Activated CD4-positive, alpha-beta T cell treated with anti-CD3 and anti-CD28 coated beads for 36 hours (primary cell): ENCODE measurements at regions not wholly inside any gene's neighbourhood (a gene's known extent, or its start where the extent isn't known, plus 50 kb on each side); places are given as distances from the start of the nearest gene placed in this dataset.
"Not testable (repeated sequence)": the region's sequence is repeated elsewhere in the genome, so short reads cannot be mapped to it uniquely, and the experiment has no call there.

Experiments used
- ATAC-seq: fragments of 200-7000 bp; cut with Tn5 transposase; one replicate; pipeline ENCODE4 v1.10.0; 2021; ENCODE audit warnings: mild to moderate bottlenecking, moderate library complexity
- CTCF ChIA-PET: fragments of 350-600 bp; sonication (Branson Sonifier 250); formaldehyde crosslinking; loops from one replicate; lab custom pipeline; 2021; ENCODE audit warnings: antibody characterized with exemption; lab: Charles Lee
- POLR2A ChIA-PET: fragments of 350-600 bp; sonication (Branson Sonifier 250); formaldehyde crosslinking; loops from one replicate; lab custom pipeline; 2021; ENCODE audit warnings: antibody characterized with exemption, inconsistent platforms; lab: Charles Lee
- DNase-seq: peaks from one replicate; pipeline ENCODE4 v3.0.0-alpha.2; 2020
- H3K27ac Mint-ChIP-seq: one replicate; pipeline ENCODE4 v1.8.0; 2021; ENCODE audit warnings: mixed read lengths
- H3K27me3 Mint-ChIP-seq: one replicate; pipeline ENCODE4 v1.8.0; 2021; ENCODE audit warnings: mixed read lengths
- H3K36me3 Mint-ChIP-seq: one replicate; pipeline ENCODE4 v1.8.0; 2021; ENCODE audit warnings: low read depth, mixed read lengths
- H3K4me1 Mint-ChIP-seq: one replicate; pipeline ENCODE4 v1.8.0; 2021; ENCODE audit warnings: mixed read lengths
- H3K4me3 Mint-ChIP-seq: one replicate; pipeline ENCODE4 v1.8.0; 2021; ENCODE audit warnings: mild to moderate bottlenecking, moderate library complexity, mixed read lengths
- H3K9me3 Mint-ChIP-seq: one replicate; pipeline ENCODE4 v1.8.0; 2021; ENCODE audit warnings: low read depth, mixed read lengths
- intact Hi-C, 2 experiments: fragments of 100-400 bp; cut with DNase I in 1 of 2; cut with micrococcal nuclease in 1 of 2; formaldehyde crosslinking; loops; one replicate each; pipeline versions ENCODE4 v1.14.2 to v1.15.1; 2022 to 2024; cut with DNase I, micrococcal nuclease

GRCh38 chr11:87536565-87536964 is 498.8 kb downstream of the TMEM135 start:
- CTCF ChIA-PET, result interaction anchor here (0.8 kb wide), 1 partner anchor 370 kb away, joined by 3 read pairs; no protein-coding TSS in a partner anchor
- POLR2A ChIA-PET, result no interaction called here

GRCh38 chr11:87536016-87536415 is 498.3 kb downstream of the TMEM135 start:
- Mint-ChIP-seq H3K27ac (no peak overlapping the region), H3K36me3 (no peaks in the 10 kb centered on the region), H3K9me3 (peaks cover 2% of the 10 kb centered on the region), H3K4me1 (no peaks in the 10 kb centered on the region), H3K4me3 (no peak overlapping the region), H3K27me3 (no peaks in the 10 kb centered on the region)
- POLR2A ChIA-PET, result no interaction called here
- intact Hi-C loops, result no loop called here
- ATAC-seq, result no peak
- CTCF ChIA-PET, result no interaction called here
- DNase-seq, result no peak

More at GRCh38 chr11:87536565-87536964, 498.8 kb downstream of the TMEM135 start:
- no peak overlapping the region for H3K4me3 Mint-ChIP-seq
- H3K9me3 Mint-ChIP-seq, result peaks cover 2% of the 10 kb centered on the region
- no peaks in the 10 kb centered on the region for H3K27me3 Mint-ChIP-seq
- DNase-seq, result no peak
- no peak for ATAC-seq
- no peaks in the 10 kb centered on the region for H3K4me1 Mint-ChIP-seq
- H3K27ac Mint-ChIP-seq, result no peak overlapping the region
- no peaks in the 10 kb centered on the region for H3K36me3 Mint-ChIP-seq
- intact Hi-C loops, result no loop called here

- H3K27me3 Mint-ChIP-seq, result no peaks in the 10 kb centered on the region
- no peaks in the 10 kb centered on the region for H3K36me3 Mint-ChIP-seq
- POLR2A ChIA-PET, result no interaction called here
- H3K27ac Mint-ChIP-seq, result no peak overlapping the region
- H3K4me1 Mint-ChIP-seq, result no peaks in the 10 kb centered on the region
- ATAC-seq, result no peak
- H3K4me3 Mint-ChIP-seq, result no peak overlapping the region
- intact Hi-C loops, result no loop called here
- DNase-seq, result no peak
- H3K9me3 Mint-ChIP-seq, result peaks cover 2% of the 10 kb centered on the region
- CTCF ChIA-PET, result no interaction called here
Measured at GRCh38 chr11:87535513-87535912, 497.8 kb downstream of the TMEM135 start.

- H3K9me3 Mint-ChIP-seq, POLR2A ChIA-PET, H3K4me3 Mint-ChIP-seq: not testable (repeated sequence)
Measured at GRCh38 chr11:87531835-87532234, 494.1 kb downstream of the TMEM135 start.

GRCh38 chr11:87529486-87529885 is 491.8 kb downstream of the TMEM135 start:
- H3K27ac Mint-ChIP-seq, result no peak overlapping the region
- H3K27me3 Mint-ChIP-seq, result no peaks in the 10 kb centered on the region
- ATAC-seq (no peak), DNase-seq (no peak)
- no peaks in the 10 kb centered on the region for H3K4me1 Mint-ChIP-seq
- no peaks in the 10 kb centered on the region for H3K36me3 Mint-ChIP-seq
- H3K9me3 Mint-ChIP-seq, result peaks cover 2% of the 10 kb centered on the region
- intact Hi-C loops, result no loop called here
- CTCF ChIA-PET, result no interaction called here
- no peak overlapping the region for H3K4me3 Mint-ChIP-seq
- POLR2A ChIA-PET, result no interaction called here

More at GRCh38 chr11:87531835-87532234, 494.1 kb downstream of the TMEM135 start:
- CTCF ChIA-PET, H3K36me3 Mint-ChIP-seq, intact Hi-C loops, H3K4me1 Mint-ChIP-seq, H3K27me3 Mint-ChIP-seq, DNase-seq, ATAC-seq, H3K27ac Mint-ChIP-seq: not testable (repeated sequence)

- POLR2A ChIA-PET, result no interaction called here
- no peaks in the 10 kb centered on the region for H3K36me3 Mint-ChIP-seq
- CTCF ChIA-PET, result no interaction called here
Measured at GRCh38 chr11:87528752-87529151, 491.0 kb downstream of the TMEM135 start.

GRCh38 chr11:87523276-87523675 is 485.5 kb downstream of the TMEM135 start:
- DNase-seq, result no peak
- intact Hi-C loops, result no loop called here
- ATAC-seq, result no peak
- CTCF ChIA-PET, result interaction anchor here (0.8 kb wide), 1 partner anchor 53 kb away, joined by 3 read pairs; no protein-coding TSS in a partner anchor
- Mint-ChIP-seq H3K27ac (no peak overlapping the region), H3K4me3 (no peak overlapping the region), H3K27me3 (no peaks in the 10 kb centered on the region), H3K4me1 (no peaks in the 10 kb centered on the region), H3K9me3 (no peaks in the 10 kb centered on the region), H3K36me3 (no peaks in the 10 kb centered on the region)
- POLR2A ChIA-PET, result no interaction called here

More at GRCh38 chr11:87528752-87529151, 491.0 kb downstream of the TMEM135 start:
- DNase-seq, result no peak
- H3K27me3 Mint-ChIP-seq, result no peaks in the 10 kb centered on the region
- intact Hi-C loops, result no loop called here
- H3K4me3 Mint-ChIP-seq, result no peak overlapping the region
- no peak overlapping the region for H3K27ac Mint-ChIP-seq
- no peaks in the 10 kb centered on the region for H3K9me3 Mint-ChIP-seq
- H3K4me1 Mint-ChIP-seq, result no peaks in the 10 kb centered on the region
- ATAC-seq, result no peak

GRCh38 chr11:87518266-87518665 is 480.5 kb downstream of the TMEM135 start:
- POLR2A ChIA-PET, result no interaction called here
- no peaks in the 10 kb centered on the region for H3K9me3 Mint-ChIP-seq
- H3K27me3 Mint-ChIP-seq, result no peaks in the 10 kb centered on the region
- CTCF ChIA-PET, result no interaction called here
- intact Hi-C loops, result no loop called here
- H3K36me3 Mint-ChIP-seq, result no peaks in the 10 kb centered on the region
- no peak for DNase-seq
- H3K4me3 Mint-ChIP-seq, result no peak overlapping the region
- no peaks in the 10 kb centered on the region for H3K4me1 Mint-ChIP-seq
- no peak overlapping the region for H3K27ac Mint-ChIP-seq
- no peak for ATAC-seq

- H3K4me3 Mint-ChIP-seq, result no peak overlapping the region
- no peak for ATAC-seq
- ChIA-PET POLR2A (no interaction called here), CTCF (interaction anchor here (0.8 kb wide), 1 partner anchor 195 kb away, joined by 3 read pairs; no protein-coding TSS in a partner anchor)
- intact Hi-C loops, result no loop called here
- H3K27me3 Mint-ChIP-seq, result no peaks in the 10 kb centered on the region
- DNase-seq, result no peak
- no peak overlapping the region for H3K27ac Mint-ChIP-seq
- H3K36me3 Mint-ChIP-seq, result no peaks in the 10 kb centered on the region
- H3K4me1 Mint-ChIP-seq, result no peaks in the 10 kb centered on the region
- H3K9me3 Mint-ChIP-seq, result no peaks in the 10 kb centered on the region
Measured at GRCh38 chr11:87517351-87517750, 479.6 kb downstream of the TMEM135 start.

GRCh38 chr11:87507722-87508121 is 470.0 kb downstream of the TMEM135 start:
- POLR2A ChIA-PET, result not testable (repeated sequence)

GRCh38 chr11:87506946-87507345 is 469.2 kb downstream of the TMEM135 start:
- ATAC-seq, DNase-seq, H3K27ac Mint-ChIP-seq, H3K27me3 Mint-ChIP-seq, H3K4me3 Mint-ChIP-seq, H3K9me3 Mint-ChIP-seq, POLR2A ChIA-PET, H3K36me3 Mint-ChIP-seq, intact Hi-C loops, H3K4me1 Mint-ChIP-seq, CTCF ChIA-PET: not testable (repeated sequence)

More at GRCh38 chr11:87507722-87508121, 470.0 kb downstream of the TMEM135 start:
- CTCF ChIA-PET, DNase-seq, intact Hi-C loops, H3K27ac Mint-ChIP-seq, ATAC-seq, H3K4me3 Mint-ChIP-seq, H3K4me1 Mint-ChIP-seq, H3K9me3 Mint-ChIP-seq, H3K36me3 Mint-ChIP-seq, H3K27me3 Mint-ChIP-seq: not testable (repeated sequence)

- Mint-ChIP-seq H3K9me3 (peaks cover 6% of the 10 kb centered on the region), H3K36me3 (no peaks in the 10 kb centered on the region), H3K27ac (no peak overlapping the region), H3K4me1 (no peaks in the 10 kb centered on the region), H3K4me3 (no peak overlapping the region), H3K27me3 (peaks cover 3% of the 10 kb centered on the region)
- intact Hi-C loops, result no loop called here
- DNase-seq (no peak), ATAC-seq (no peak)
- POLR2A ChIA-PET, result no interaction called here
- CTCF ChIA-PET, result no interaction called here
Measured at GRCh38 chr11:87501388-87501787, 463.7 kb downstream of the TMEM135 start.
